Keratinocyte (primary cell): ENCODE measurements at regions not wholly inside any gene's neighbourhood (a gene's known extent, or its start where the extent isn't known, plus 50 kb on each side); places are given as distances from the start of the nearest gene placed in this dataset.

ENCODE experiments used
- EZH2 ChIP-seq: IDR thresholded peaks from one replicate; pipeline ENCODE4 v1.6.1; 2012; ENCODE audit warnings: inconsistent platforms, mild to moderate bottlenecking, low read length, moderate library complexity
- TF ChIP-seq, protein P1 (sequence below), 3 experiments: IDR thresholded peaks in 1 of 3; conservative IDR thresholded peaks in 1 of 3; optimal IDR thresholded peaks in 1 of 3; 2 replicates in 2 of 3; 3 replicates in 1 of 3; pipeline versions ENCODE3 to v1.5.1; 2011; ENCODE audit warnings: low read length in 3 of 3, mild to moderate bottlenecking in 3 of 3, moderate library complexity in 2 of 3, control low read depth in 1 of 3, inconsistent platforms in 1 of 3; ENCODE audit not compliant: insufficient read depth in 2 of 3; ENCODE audit errors: extremely low read depth in 1 of 3

DNA sequence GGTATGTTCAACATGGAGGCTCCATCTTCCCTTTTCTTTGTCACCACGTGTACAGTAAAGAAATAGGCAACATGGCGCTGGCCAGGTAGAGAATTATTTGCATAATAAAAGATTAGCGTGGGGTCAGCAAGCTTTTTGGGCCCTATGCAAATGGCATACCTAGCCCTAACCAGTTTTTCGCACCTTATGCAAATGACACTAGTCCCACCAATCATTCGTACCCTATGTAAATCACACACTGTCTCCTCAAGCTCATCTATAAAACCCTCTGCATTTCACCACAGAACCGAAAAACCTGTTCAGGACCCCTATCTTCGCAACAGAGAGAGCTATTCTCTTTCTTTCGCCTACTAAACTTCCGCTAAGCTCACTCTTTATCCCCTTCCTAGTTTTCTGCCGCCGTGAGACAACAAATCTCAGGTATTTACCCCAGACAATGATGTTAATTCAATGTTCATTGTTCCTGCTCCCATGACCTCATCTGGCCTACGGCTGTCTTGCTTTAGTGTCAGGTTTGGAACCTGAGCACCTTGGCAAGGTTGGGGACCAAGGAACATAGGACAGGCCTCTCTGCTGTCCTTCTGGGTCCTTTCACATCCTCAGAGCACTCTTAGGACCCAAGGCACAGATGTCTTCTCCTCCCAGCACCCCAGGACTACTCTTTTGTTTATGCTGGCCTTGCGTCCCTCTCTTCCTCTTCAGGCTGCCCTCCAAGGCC is 180.7 kb upstream of the RAI14 start:
- TF ChIP-seq, protein P1, sequence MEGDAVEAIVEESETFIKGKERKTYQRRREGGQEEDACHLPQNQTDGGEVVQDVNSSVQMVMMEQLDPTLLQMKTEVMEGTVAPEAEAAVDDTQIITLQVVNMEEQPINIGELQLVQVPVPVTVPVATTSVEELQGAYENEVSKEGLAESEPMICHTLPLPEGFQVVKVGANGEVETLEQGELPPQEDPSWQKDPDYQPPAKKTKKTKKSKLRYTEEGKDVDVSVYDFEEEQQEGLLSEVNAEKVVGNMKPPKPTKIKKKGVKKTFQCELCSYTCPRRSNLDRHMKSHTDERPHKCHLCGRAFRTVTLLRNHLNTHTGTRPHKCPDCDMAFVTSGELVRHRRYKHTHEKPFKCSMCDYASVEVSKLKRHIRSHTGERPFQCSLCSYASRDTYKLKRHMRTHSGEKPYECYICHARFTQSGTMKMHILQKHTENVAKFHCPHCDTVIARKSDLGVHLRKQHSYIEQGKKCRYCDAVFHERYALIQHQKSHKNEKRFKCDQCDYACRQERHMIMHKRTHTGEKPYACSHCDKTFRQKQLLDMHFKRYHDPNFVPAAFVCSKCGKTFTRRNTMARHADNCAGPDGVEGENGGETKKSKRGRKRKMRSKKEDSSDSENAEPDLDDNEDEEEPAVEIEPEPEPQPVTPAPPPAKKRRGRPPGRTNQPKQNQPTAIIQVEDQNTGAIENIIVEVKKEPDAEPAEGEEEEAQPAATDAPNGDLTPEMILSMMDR (optimal IDR thresholded peaks at IDR 0.05 in 1 of 3, IDR thresholded peaks at IDR 0.05 in 1 of 3, conservative IDR thresholded peaks at IDR 0.05 in 1 of 3; ENCODE audit: extremely low read depth in 1 of 3, insufficient read depth in 2 of 3, low read length in 3 of 3) = no peak
- TF ChIP-seq EZH2 = no peak
